ENCODE measurements at regions not wholly inside any gene's neighbourhood (a gene's known extent, or its start where the extent isn't known, plus 50 kb on each side); places are given as distances from the start of the nearest gene placed in this dataset.
A peak's percentile ranks its signal among the peaks of the same experiment; 100 is the strongest.

GRCh38 chr3:139288266-139288821, 55.5 kb upstream of the MRPS22 start (continued):
- TF ChIP-seq REST (IDR thresholded peaks at IDR 0.05; ENCODE audit: borderline replicate concordance) (peak; percentile 18; the same call in 1 of the 2 replicates), REST (CRISPR knock-in tag; IDR thresholded peaks at IDR 0.05; ENCODE audit: low read depth) (no peak), USF1 (CRISPR knock-in tag; IDR thresholded peaks at IDR 0.05) (no peak), U2AF2 (optimal IDR thresholded peaks at IDR 0.05; ENCODE audit: low read depth, low read length) (no peak), FOXA1 (IDR thresholded peaks at IDR 0.05; ENCODE audit: borderline replicate concordance) (no peak), HDGF (IDR thresholded peaks at IDR 0.05) (0 out of 2 replicates have a peak, but pooled peaks have one; percentile 10), ZNF140 (CRISPR knock-in tag; IDR thresholded peaks at IDR 0.05) (no peak), SRF (CRISPR knock-in tag; IDR thresholded peaks at IDR 0.05) (no peak), ZNF184 (CRISPR knock-in tag; IDR thresholded peaks at IDR 0.05) (no peak), RCOR1 (IDR thresholded peaks at IDR 0.05; ENCODE audit: borderline replicate concordance in 1 of 2, low read depth in 2 of 2, low read length in 2 of 2) (peak in 1 of 2 experiments; percentile 90; a peak in 2 of 4 replicates), DACH1 (IDR thresholded peaks at IDR 0.05; ENCODE audit: partially characterized antibody) (no peak), ID3 (CRISPR knock-in tag; IDR thresholded peaks at IDR 0.05) (no peak), ID3 (tag; IDR thresholded peaks at IDR 0.05) (no peak), NFIC (IDR thresholded peaks at IDR 0.05) (peak; percentile 81), ZNF143 (CRISPR knock-in tag; IDR thresholded peaks at IDR 0.05) (no peak), ZNF436 (CRISPR knock-in tag; IDR thresholded peaks at IDR 0.05) (no peak)
- TF ChIP-seq, protein P1, sequence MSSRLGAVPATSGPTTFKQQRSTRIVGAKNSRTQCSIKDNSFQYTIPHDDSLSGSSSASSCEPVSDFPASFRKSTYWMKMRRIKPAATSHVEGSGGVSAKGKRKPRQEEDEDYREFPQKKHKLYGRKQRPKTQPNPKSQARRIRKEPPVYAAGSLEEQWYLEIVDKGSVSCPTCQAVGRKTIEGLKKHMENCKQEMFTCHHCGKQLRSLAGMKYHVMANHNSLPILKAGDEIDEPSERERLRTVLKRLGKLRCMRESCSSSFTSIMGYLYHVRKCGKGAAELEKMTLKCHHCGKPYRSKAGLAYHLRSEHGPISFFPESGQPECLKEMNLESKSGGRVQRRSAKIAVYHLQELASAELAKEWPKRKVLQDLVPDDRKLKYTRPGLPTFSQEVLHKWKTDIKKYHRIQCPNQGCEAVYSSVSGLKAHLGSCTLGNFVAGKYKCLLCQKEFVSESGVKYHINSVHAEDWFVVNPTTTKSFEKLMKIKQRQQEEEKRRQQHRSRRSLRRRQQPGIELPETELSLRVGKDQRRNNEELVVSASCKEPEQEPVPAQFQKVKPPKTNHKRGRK (tag; IDR thresholded peaks at IDR 0.05), result no peak
- TF ChIP-seq, protein P2, sequence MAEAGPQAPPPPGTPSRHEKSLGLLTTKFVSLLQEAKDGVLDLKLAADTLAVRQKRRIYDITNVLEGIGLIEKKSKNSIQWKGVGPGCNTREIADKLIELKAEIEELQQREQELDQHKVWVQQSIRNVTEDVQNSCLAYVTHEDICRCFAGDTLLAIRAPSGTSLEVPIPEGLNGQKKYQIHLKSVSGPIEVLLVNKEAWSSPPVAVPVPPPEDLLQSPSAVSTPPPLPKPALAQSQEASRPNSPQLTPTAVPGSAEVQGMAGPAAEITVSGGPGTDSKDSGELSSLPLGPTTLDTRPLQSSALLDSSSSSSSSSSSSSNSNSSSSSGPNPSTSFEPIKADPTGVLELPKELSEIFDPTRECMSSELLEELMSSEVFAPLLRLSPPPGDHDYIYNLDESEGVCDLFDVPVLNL (CRISPR knock-in tag; IDR thresholded peaks at IDR 0.05; ENCODE audit: low read depth), result no peak
